ENCODE measurements at regions not wholly inside any gene's neighbourhood (a gene's known extent, or its start where the extent isn't known, plus 50 kb on each side); places are given as distances from the start of the nearest gene placed in this dataset.
"Not testable (repeated sequence)": the region's sequence is repeated elsewhere in the genome, so short reads cannot be mapped to it uniquely, and the experiment has no call there.

- no peaks in the 10 kb centered on the region for H3K36me3 ChIP-seq
These were observed 1231.8 kb downstream of the CDH11 start for GRCh38 chr16:63890081-63890480.

GRCh38 chr16:63883091-63883490 lies 1238.8 kb downstream of the CDH11 start:
- no peak for DNase-seq (ENCODE audit: low spot score in 2 of 2)
- Histone ChIP-seq H3K4me1 (no peaks in the 10 kb centered on the region), H3K27ac (no peak overlapping the region), H3K27me3 (no peaks in the 10 kb centered on the region), H3K4me3 (no peak overlapping the region), H3K36me3 (no peaks in the 10 kb centered on the region), H3K9me3 (no peaks in the 10 kb centered on the region)
- intact Hi-C loops (cut with DNase I): no loop called here
- no peak for TF ChIP-seq CTCF (IDR thresholded peaks at IDR 0.05)

More at GRCh38 chr16:63890081-63890480, 1231.8 kb downstream of the CDH11 start:
- DNase-seq (ENCODE audit: low spot score in 2 of 2): no peak
- intact Hi-C loops (cut with DNase I): no loop called here
- H3K9me3 ChIP-seq: no peaks in the 10 kb centered on the region
- no peaks in the 10 kb centered on the region for H3K27me3 ChIP-seq
- no peaks in the 10 kb centered on the region for H3K4me1 ChIP-seq
- H3K4me3 ChIP-seq: no peak overlapping the region
- H3K27ac ChIP-seq: no peak overlapping the region
- TF ChIP-seq CTCF (IDR thresholded peaks at IDR 0.05): no peak

GRCh38 chr16:63882576-63882975 lies 1239.3 kb downstream of the CDH11 start:
- DNase-seq (ENCODE audit: low spot score in 2 of 2): no peak
- no peaks in the 10 kb centered on the region for H3K9me3 ChIP-seq
- no peaks in the 10 kb centered on the region for H3K4me1 ChIP-seq
- no peak overlapping the region for H3K4me3 ChIP-seq
- no peaks in the 10 kb centered on the region for H3K36me3 ChIP-seq
- intact Hi-C loops (cut with DNase I): no loop called here
- no peak for TF ChIP-seq CTCF (IDR thresholded peaks at IDR 0.05)
- H3K27me3 ChIP-seq: no peaks in the 10 kb centered on the region
- no peak overlapping the region for H3K27ac ChIP-seq

- Histone ChIP-seq H3K4me1 (no peaks in the 10 kb centered on the region), H3K36me3 (no peaks in the 10 kb centered on the region), H3K9me3 (no peaks in the 10 kb centered on the region), H3K27me3 (no peaks in the 10 kb centered on the region), H3K27ac (no peak overlapping the region), H3K4me3 (no peak overlapping the region)
- no peak for DNase-seq (ENCODE audit: low spot score in 2 of 2)
- no peak for TF ChIP-seq CTCF (IDR thresholded peaks at IDR 0.05)
- intact Hi-C loops (cut with DNase I): no loop called here
These were observed 1240.9 kb downstream of the CDH11 start for GRCh38 chr16:63880948-63881347.

- Histone ChIP-seq H3K4me3 (no peak overlapping the region), H3K27me3 (no peaks in the 10 kb centered on the region), H3K9me3 (no peaks in the 10 kb centered on the region), H3K36me3 (no peaks in the 10 kb centered on the region), H3K4me1 (no peaks in the 10 kb centered on the region), H3K27ac (no peak overlapping the region)
- intact Hi-C loops (cut with DNase I): no loop called here
- TF ChIP-seq CTCF (IDR thresholded peaks at IDR 0.05): no peak
- DNase-seq (ENCODE audit: low spot score in 2 of 2): no peak
These were observed 1244.5 kb downstream of the CDH11 start for GRCh38 chr16:63877401-63877800.

GRCh38 chr16:63876103-63876502 lies 1245.8 kb downstream of the CDH11 start:
- no peak for DNase-seq (ENCODE audit: low spot score in 2 of 2)
- intact Hi-C loops (cut with DNase I): no loop called here

GRCh38 chr16:63860700-63861099 lies 1261.2 kb downstream of the CDH11 start:
- DNase-seq (ENCODE audit: low spot score in 2 of 2); intact Hi-C loops (cut with DNase I); H3K9me3 ChIP-seq; H3K4me3 ChIP-seq; H3K27ac ChIP-seq; H3K4me1 ChIP-seq; H3K27me3 ChIP-seq; H3K36me3 ChIP-seq: not testable (repeated sequence)

More at GRCh38 chr16:63876103-63876502, 1245.8 kb downstream of the CDH11 start:
- H3K4me3 ChIP-seq: no peak overlapping the region
- no peak overlapping the region for H3K27ac ChIP-seq
- TF ChIP-seq CTCF (IDR thresholded peaks at IDR 0.05): no peak
- H3K36me3 ChIP-seq: no peaks in the 10 kb centered on the region
- no peaks in the 10 kb centered on the region for H3K4me1 ChIP-seq
- no peaks in the 10 kb centered on the region for H3K27me3 ChIP-seq
- H3K9me3 ChIP-seq: no peaks in the 10 kb centered on the region

Data from ascending aorta (tissue), 2 donors.